ENCODE measurements at regions not wholly inside any gene's neighbourhood (a gene's known extent, or its start where the extent isn't known, plus 50 kb on each side); places are given as distances from the start of the nearest gene placed in this dataset.

DNA sequence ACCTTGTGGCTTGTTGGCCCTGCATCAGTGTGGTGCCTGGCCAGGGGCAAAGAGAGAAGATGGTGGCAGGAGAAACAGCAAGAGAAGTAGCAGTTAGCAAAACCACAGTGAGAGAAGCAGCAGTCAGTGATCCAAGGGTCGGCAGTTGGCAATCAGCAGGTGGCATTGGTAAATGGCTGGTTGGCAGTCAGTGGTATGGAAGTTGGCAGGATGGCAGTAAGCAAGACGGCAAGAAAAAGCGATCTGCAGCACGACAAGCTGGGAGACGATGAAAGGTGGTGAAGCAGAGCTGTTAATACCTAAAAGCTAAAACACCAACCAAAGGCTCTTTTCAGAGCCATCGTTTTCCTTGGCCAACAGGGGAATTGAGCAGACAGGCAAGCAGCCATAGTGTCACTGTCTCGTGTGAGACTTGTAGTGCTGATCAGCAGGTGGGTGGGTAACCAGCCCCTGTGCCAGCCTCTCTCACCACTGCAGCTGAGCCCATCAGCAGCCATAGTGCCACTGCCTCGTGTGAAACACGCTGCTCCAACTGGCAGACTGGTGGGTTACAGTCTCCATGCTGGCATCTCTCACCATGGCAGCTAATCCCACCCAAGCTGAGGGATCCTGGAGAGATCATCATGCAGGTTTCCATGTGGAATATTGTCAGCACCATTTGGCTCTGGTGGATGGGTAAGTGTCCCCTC lies 2078.4 kb downstream of the PCDH7 start:
- no peak for DNase-seq
- intact Hi-C loops (cut with DNase I; ENCODE audit: low total_unique reads), result no loop called here
- TF ChIP-seq POLR2A (IDR thresholded peaks at IDR 0.05), result no peak
- TF ChIP-seq CTCF (IDR thresholded peaks at IDR 0.05), result no peak
- H3K27ac ChIP-seq, result no peak overlapping the region
- H3K4me1 ChIP-seq, result no peaks in the 10 kb centered on the region
- no peak overlapping the region for H3K4me3 ChIP-seq
- 79 to 89% methylated on average over 8 to 9 of the region's 9 CpGs for WGBS, 2 donors
- H3K36me3 ChIP-seq (ENCODE audit: low read depth, missing control alignments), result no peaks in the 10 kb centered on the region
- no peaks in the 10 kb centered on the region for H3K27me3 ChIP-seq
- H3K9me3 ChIP-seq, result no peaks in the 10 kb centered on the region

GRCh38 chr4:32824336-32824735 lies 2104.2 kb downstream of the PCDH7 start:
- no peaks in the 10 kb centered on the region for H3K4me1 ChIP-seq
- no peaks in the 10 kb centered on the region for H3K9me3 ChIP-seq
- H3K27me3 ChIP-seq, result no peaks in the 10 kb centered on the region
- DNase-seq, result no peak
- no peak overlapping the region for H3K27ac ChIP-seq
- H3K4me3 ChIP-seq, result no peak overlapping the region
- intact Hi-C loops (cut with DNase I; ENCODE audit: low total_unique reads), result no loop called here
- no peaks in the 10 kb centered on the region for H3K36me3 ChIP-seq (ENCODE audit: low read depth, missing control alignments)
- TF ChIP-seq POLR2A (IDR thresholded peaks at IDR 0.05) (no peak), CTCF (IDR thresholded peaks at IDR 0.05) (no peak)
- WGBS, 2 donors, result 63 to 71% methylated on average over 2 of the region's 2 CpGs

- Histone ChIP-seq H3K27ac (no peak overlapping the region), H3K27me3 (no peaks in the 10 kb centered on the region), H3K4me1 (no peaks in the 10 kb centered on the region), H3K36me3 (ENCODE audit: low read depth, missing control alignments) (no peaks in the 10 kb centered on the region), H3K4me3 (no peak overlapping the region), H3K9me3 (no peaks in the 10 kb centered on the region)
- 87 to 88% methylated on average over 3 of the region's 3 CpGs for WGBS, 2 donors
- TF ChIP-seq CTCF (IDR thresholded peaks at IDR 0.05) (no peak), POLR2A (IDR thresholded peaks at IDR 0.05) (no peak)
- intact Hi-C loops (cut with DNase I; ENCODE audit: low total_unique reads), result no loop called here
- DNase-seq, result no peak
Measured at GRCh38 chr4:32826169-32826568, 2106.0 kb downstream of the PCDH7 start.

DNA sequence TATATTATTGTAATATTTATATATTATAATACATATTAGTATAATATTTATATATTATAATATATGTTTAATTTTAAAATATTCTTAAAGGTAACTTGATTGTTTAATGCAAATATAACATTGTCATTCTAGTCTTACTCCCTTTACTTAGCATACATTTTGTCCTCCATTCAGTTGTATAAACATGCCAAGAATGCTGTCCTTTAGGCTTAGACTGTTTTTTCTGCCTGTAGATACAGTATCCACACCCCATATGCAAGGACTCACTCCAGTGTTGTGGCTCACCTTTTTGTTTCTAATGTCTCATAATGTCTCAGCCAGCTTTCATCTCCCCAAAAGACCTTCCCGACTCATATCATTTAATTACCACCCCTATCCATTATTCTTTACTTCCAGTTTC lies 2110.0 kb downstream of the PCDH7 start:
- Histone ChIP-seq H3K36me3 (ENCODE audit: low read depth, missing control alignments) (no peaks in the 10 kb centered on the region), H3K27ac (no peak overlapping the region), H3K27me3 (no peaks in the 10 kb centered on the region), H3K4me3 (no peak overlapping the region), H3K9me3 (no peaks in the 10 kb centered on the region), H3K4me1 (no peaks in the 10 kb centered on the region)
- intact Hi-C loops (cut with DNase I; ENCODE audit: low total_unique reads), result no loop called here
- 75 to 78% methylated on average over 1 of the region's 1 CpG for WGBS, 2 donors
- DNase-seq, result no peak
- TF ChIP-seq CTCF (IDR thresholded peaks at IDR 0.05), result no peak

DNA sequence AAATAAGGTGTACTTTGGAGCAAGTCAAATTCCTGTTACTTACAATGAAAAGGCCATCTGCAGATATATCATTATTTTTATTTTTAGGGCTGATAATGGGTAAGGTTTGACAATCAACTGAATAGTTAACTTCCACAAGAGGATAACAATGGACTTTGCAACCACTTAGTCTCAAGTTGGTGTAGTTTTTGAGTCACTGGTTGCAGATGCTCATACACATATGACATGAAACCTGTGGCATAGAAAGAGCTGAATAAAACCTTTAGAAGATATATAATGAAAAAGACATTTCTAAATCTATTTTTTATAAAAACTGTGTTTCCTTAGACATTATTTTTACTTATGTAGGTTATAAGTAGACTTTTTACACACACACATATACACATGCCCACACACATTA lies 2110.9 kb downstream of the PCDH7 start:
- intact Hi-C loops (cut with DNase I; ENCODE audit: low total_unique reads), result no loop called here
- H3K9me3 ChIP-seq, result no peaks in the 10 kb centered on the region
- DNase-seq, result no peak

More for the DNA sequence above, 2110.9 kb downstream of the PCDH7 start:
- no peak for TF ChIP-seq CTCF (IDR thresholded peaks at IDR 0.05)
- TF ChIP-seq POLR2A (IDR thresholded peaks at IDR 0.05), result no peak
- H3K27me3 ChIP-seq, result no peaks in the 10 kb centered on the region
- H3K4me1 ChIP-seq, result no peaks in the 10 kb centered on the region
- H3K27ac ChIP-seq, result no peak overlapping the region
- no peaks in the 10 kb centered on the region for H3K36me3 ChIP-seq (ENCODE audit: low read depth, missing control alignments)
- no peak overlapping the region for H3K4me3 ChIP-seq
